Large intestine (tissue), 3 donors: ENCODE measurements at regions not wholly inside any gene's neighbourhood (a gene's known extent, or its start where the extent isn't known, plus 50 kb on each side); places are given as distances from the start of the nearest gene placed in this dataset.

Experiments used
- DNase-seq, 2 donors: peaks; one replicate each; pipeline versions ENCODE4 v3.0.0 to v3.0.0-alpha.2; 2013
- H3K27ac ChIP-seq: one replicate; pipeline ENCODE4 v1.5.1; 2013; ENCODE audit warnings: low read length
- H3K27me3 ChIP-seq: 2 replicates; pipeline ENCODE4 v1.6.1; 2013; ENCODE audit warnings: low read length; ENCODE audit not compliant: control insufficient read depth, insufficient read depth
- H3K36me3 ChIP-seq: 2 replicates; pipeline ENCODE4 v1.6.1; 2013; ENCODE audit warnings: low read length; ENCODE audit not compliant: control insufficient read depth, insufficient read depth
- H3K4me1 ChIP-seq: one replicate; pipeline ENCODE4 v1.6.1; 2013; ENCODE audit warnings: low read length; ENCODE audit not compliant: control insufficient read depth, insufficient read depth
- H3K4me3 ChIP-seq: one replicate; pipeline ENCODE4 v1.5.1; 2013; ENCODE audit warnings: low read length
- H3K9me3 ChIP-seq: one replicate; pipeline ENCODE4 v1.6.1; 2013; ENCODE audit warnings: mild to moderate bottlenecking, low read depth, low read length, moderate library complexity; ENCODE audit not compliant: control insufficient read depth
- WGBS: methylation state at CpG from one replicate; pipeline ENCODE4 v1.1.5; 2013; ENCODE audit warnings: low lambda C conversion rate; ENCODE audit not compliant: insufficient coverage; 5-methylcytosine and 5-hydroxymethylcytosine counted together

GRCh38 chr2:147760984-147761383 lies 83.8 kb upstream of the ACVR2A start:
- no peak for DNase-seq
- no peaks in the 10 kb centered on the region for H3K36me3 ChIP-seq
- H3K4me3 ChIP-seq, result no peak overlapping the region
- H3K27ac ChIP-seq, result no peak overlapping the region
- peaks cover 6% of the 10 kb centered on the region for H3K4me1 ChIP-seq
- H3K9me3 ChIP-seq, result no peaks in the 10 kb centered on the region
- WGBS, result no CpG with 5 or more reads among the region's 2 CpGs
- H3K27me3 ChIP-seq, result no peaks in the 10 kb centered on the region

GRCh38 chr2:147759536-147759935 lies 85.3 kb upstream of the ACVR2A start:
- no peak for DNase-seq
- no CpG with 5 or more reads among the region's 3 CpGs for WGBS
- Histone ChIP-seq H3K4me1 (peaks cover 6% of the 10 kb centered on the region), H3K36me3 (no peaks in the 10 kb centered on the region), H3K27me3 (no peaks in the 10 kb centered on the region), H3K9me3 (no peaks in the 10 kb centered on the region), H3K4me3 (no peak overlapping the region), H3K27ac (no peak overlapping the region)

- Histone ChIP-seq H3K9me3 (no peaks in the 10 kb centered on the region), H3K27ac (no peak overlapping the region), H3K36me3 (no peaks in the 10 kb centered on the region), H3K4me1 (peaks cover 6% of the 10 kb centered on the region), H3K4me3 (no peak overlapping the region), H3K27me3 (no peaks in the 10 kb centered on the region)
- DNase-seq, result no peak
- 100% methylated on average over 1 of the region's 2 CpGs for WGBS
Measured at GRCh38 chr2:147758821-147759220, 86.0 kb upstream of the ACVR2A start.

- DNase-seq, result no peak
- Histone ChIP-seq H3K27ac (no peak overlapping the region), H3K4me1 (peaks cover 2% of the 10 kb centered on the region), H3K4me3 (no peak overlapping the region), H3K27me3 (no peaks in the 10 kb centered on the region), H3K9me3 (no peaks in the 10 kb centered on the region), H3K36me3 (no peaks in the 10 kb centered on the region)
- no CpG with 5 or more reads among the region's 2 CpGs for WGBS
Measured at GRCh38 chr2:147756069-147756468, 88.8 kb upstream of the ACVR2A start.

GRCh38 chr2:147740211-147740927 lies 104.5 kb upstream of the ACVR2A start:
- no peak overlapping the region for H3K4me3 ChIP-seq
- 100% methylated on average over 1 of the region's 2 CpGs for WGBS
- DNase-seq, result no peak

GRCh38 chr2:147739508-147739907 lies 105.3 kb upstream of the ACVR2A start:
- Histone ChIP-seq H3K4me1 (no peaks in the 10 kb centered on the region), H3K4me3 (no peak overlapping the region), H3K27ac (no peak overlapping the region), H3K27me3 (no peaks in the 10 kb centered on the region), H3K36me3 (no peaks in the 10 kb centered on the region), H3K9me3 (no peaks in the 10 kb centered on the region)
- WGBS, result 90% methylated on average over 2 of the region's 3 CpGs
- no peak for DNase-seq

More at GRCh38 chr2:147740211-147740927, 104.5 kb upstream of the ACVR2A start:
- no peaks in the 10 kb centered on the region for H3K36me3 ChIP-seq
- no peaks in the 10 kb centered on the region for H3K27me3 ChIP-seq
- no peak overlapping the region for H3K27ac ChIP-seq
- no peaks in the 10 kb centered on the region for H3K9me3 ChIP-seq
- H3K4me1 ChIP-seq, result no peaks in the 10 kb centered on the region

GRCh38 chr2:147718831-147719230 lies 126.0 kb upstream of the ACVR2A start:
- H3K9me3 ChIP-seq, result no peaks in the 10 kb centered on the region
- 100% methylated on average over 1 of the region's 2 CpGs for WGBS
- H3K4me1 ChIP-seq, result no peaks in the 10 kb centered on the region
- H3K27ac ChIP-seq, result no peak overlapping the region
- H3K27me3 ChIP-seq, result no peaks in the 10 kb centered on the region
- no peak overlapping the region for H3K4me3 ChIP-seq
- no peak for DNase-seq
- no peaks in the 10 kb centered on the region for H3K36me3 ChIP-seq

GRCh38 chr2:147716906-147717305 lies 127.9 kb upstream of the ACVR2A start:
- Histone ChIP-seq H3K27me3 (no peaks in the 10 kb centered on the region), H3K4me1 (no peaks in the 10 kb centered on the region), H3K4me3 (no peak overlapping the region), H3K9me3 (peaks cover 7% of the 10 kb centered on the region), H3K36me3 (no peaks in the 10 kb centered on the region), H3K27ac (no peak overlapping the region)
- DNase-seq, result no peak

- no peak overlapping the region for H3K27ac ChIP-seq
- no peak overlapping the region for H3K4me3 ChIP-seq
- H3K36me3 ChIP-seq, result no peaks in the 10 kb centered on the region
- no peak for DNase-seq
- no peaks in the 10 kb centered on the region for H3K27me3 ChIP-seq
- no peaks in the 10 kb centered on the region for H3K4me1 ChIP-seq
- peaks cover 7% of the 10 kb centered on the region for H3K9me3 ChIP-seq
Measured at GRCh38 chr2:147715807-147716206, 129.0 kb upstream of the ACVR2A start.

- H3K27ac ChIP-seq, result no peak overlapping the region
- no peaks in the 10 kb centered on the region for H3K36me3 ChIP-seq
- DNase-seq, result no peak
- H3K9me3 ChIP-seq, result peaks cover 7% of the 10 kb centered on the region
- WGBS, result 89% methylated on average over 3 of the region's 3 CpGs
- no peak overlapping the region for H3K4me3 ChIP-seq
- no peaks in the 10 kb centered on the region for H3K4me1 ChIP-seq
- no peaks in the 10 kb centered on the region for H3K27me3 ChIP-seq
Measured at GRCh38 chr2:147714582-147714981, 130.2 kb upstream of the ACVR2A start.

GRCh38 chr2:147713349-147713748 lies 131.5 kb upstream of the ACVR2A start:
- Histone ChIP-seq H3K4me1 (no peaks in the 10 kb centered on the region), H3K27me3 (no peaks in the 10 kb centered on the region), H3K36me3 (no peaks in the 10 kb centered on the region), H3K4me3 (no peak overlapping the region), H3K27ac (no peak overlapping the region), H3K9me3 (peaks cover 7% of the 10 kb centered on the region)
- no peak for DNase-seq
